Kidney epithelial cell (primary cell): ENCODE measurements at regions not wholly inside any gene's neighbourhood (a gene's known extent, or its start where the extent isn't known, plus 50 kb on each side); places are given as distances from the start of the nearest gene placed in this dataset.

Experiments
- DNase-seq: peaks from one replicate; pipeline ENCODE4 v3.0.0-alpha.2; 2010; ENCODE audit warnings: low read depth
- H3K27me3 ChIP-seq: 2 replicates; pipeline ENCODE4 v1.6.0; 2011; ENCODE audit warnings: low read length; ENCODE audit not compliant: control insufficient read depth, insufficient read depth
- H3K36me3 ChIP-seq: 2 replicates; pipeline ENCODE4 v1.5.1; 2011; ENCODE audit warnings: low read length; ENCODE audit not compliant: control insufficient read depth, insufficient read depth
- H3K4me3 ChIP-seq: 2 replicates; pipeline ENCODE4 v1.5.1; 2011; ENCODE audit warnings: low read depth, mild to moderate bottlenecking, control low read depth, low read length
- CTCF ChIP-seq: IDR thresholded peaks from 2 replicates; pipeline ENCODE4 v1.5.1; 2011; ENCODE audit warnings: mild to moderate bottlenecking, moderate library complexity, low read length, control low read depth, inconsistent platforms; ENCODE audit not compliant: insufficient read depth, poor library complexity, severe bottlenecking

- Histone ChIP-seq H3K27me3 (no peaks in the 10 kb centered on the region), H3K36me3 (no peaks in the 10 kb centered on the region), H3K4me3 (no peak overlapping the region)
- no peak for TF ChIP-seq CTCF
- no peak for DNase-seq
Measured at GRCh38 chr20:40776466-40777457, 87.7 kb upstream of the MAFB start.

- H3K36me3 ChIP-seq, result no peaks in the 10 kb centered on the region
- DNase-seq, result no peak
- H3K27me3 ChIP-seq, result no peaks in the 10 kb centered on the region
- H3K4me3 ChIP-seq, result no peak overlapping the region
- TF ChIP-seq CTCF, result no peak
Measured at GRCh38 chr20:40777653-40778052, 88.6 kb upstream of the MAFB start.

GRCh38 chr20:40778894-40779496 lies 90.0 kb upstream of the MAFB start:
- Histone ChIP-seq H3K27me3 (no peaks in the 10 kb centered on the region), H3K4me3 (no peak overlapping the region), H3K36me3 (no peaks in the 10 kb centered on the region)
- DNase-seq, result no peak
- TF ChIP-seq CTCF, result no peak

- no peaks in the 10 kb centered on the region for H3K27me3 ChIP-seq
- TF ChIP-seq CTCF, result no peak
- no peak overlapping the region for H3K4me3 ChIP-seq
- no peaks in the 10 kb centered on the region for H3K36me3 ChIP-seq
- DNase-seq, result no peak
Measured at GRCh38 chr20:40781327-40782042, 92.4 kb upstream of the MAFB start.

GRCh38 chr20:40782043-40782368 lies 93.0 kb upstream of the MAFB start:
- no peak for TF ChIP-seq CTCF
- DNase-seq, result no peak

More at GRCh38 chr20:40782043-40782368, 93.0 kb upstream of the MAFB start:
- no peaks in the 10 kb centered on the region for H3K27me3 ChIP-seq
- H3K4me3 ChIP-seq, result no peak overlapping the region
- H3K36me3 ChIP-seq, result no peaks in the 10 kb centered on the region
